Kidney (tissue), 13 donors: ENCODE measurements at regions not wholly inside any gene's neighbourhood (a gene's known extent, or its start where the extent isn't known, plus 50 kb on each side); places are given as distances from the start of the nearest gene placed in this dataset.
"Not testable (repeated sequence)": the region's sequence is repeated elsewhere in the genome, so short reads cannot be mapped to it uniquely, and the experiment has no call there.

Source experiments
- DNase-seq, 5 donors: peaks; one replicate each; pipeline ENCODE4 v3.0.0-alpha.2; 2013 to 2020
- FAIRE-seq: peaks from 2 replicates; lab custom pipeline; 2012; peaks lifted over from hg19 to GRCh38; lab: Jason Lieb, UNC
- H3K27ac ChIP-seq, 2 donors: one replicate each; pipeline ENCODE4 v1.7.0; 2013; ENCODE audit warnings: low read depth in 2 of 2, low read length in 2 of 2, inconsistent platforms in 1 of 2
- H3K27me3 ChIP-seq: one replicate; pipeline ENCODE4 v1.7.1; 2013; ENCODE audit warnings: low read length, inconsistent platforms; ENCODE audit not compliant: control insufficient read depth, insufficient read depth
- H3K36me3 ChIP-seq, 3 donors: one replicate each; pipeline versions ENCODE4 v1.7.0 to v1.7.1; 2013; ENCODE audit warnings: low read length in 3 of 3, control low read depth in 1 of 3, inconsistent platforms in 1 of 3; ENCODE audit not compliant: insufficient read depth in 3 of 3, control insufficient read depth in 2 of 3
- H3K4me1 ChIP-seq, 3 donors: one replicate each; pipeline versions ENCODE4 v1.7.0 to v1.7.1; 2013; ENCODE audit warnings: low read length in 3 of 3, inconsistent platforms in 1 of 3, low read depth in 1 of 3; ENCODE audit not compliant: control insufficient read depth in 2 of 3, insufficient read depth in 2 of 3
- H3K4me3 ChIP-seq, 3 donors: one replicate each; pipeline versions ENCODE4 v1.7.0 to v1.8.1; 2013; ENCODE audit warnings: low read length in 3 of 3, control low read depth in 1 of 3, inconsistent platforms in 1 of 3
- H3K9ac ChIP-seq, 3 donors: one replicate each; pipeline versions ENCODE4 v1.7.0 to v1.7.1; 2013; ENCODE audit warnings: low read length in 3 of 3, control low read depth in 1 of 3, inconsistent platforms in 1 of 3
- H3K9me3 ChIP-seq, 3 donors: one replicate each; pipeline versions ENCODE4 v1.7.0 to v1.7.1; 2013; ENCODE audit warnings: low read length in 3 of 3, control low read depth in 1 of 3, inconsistent platforms in 1 of 3; ENCODE audit not compliant: control insufficient read depth in 2 of 3, insufficient read depth in 1 of 3
- intact Hi-C: fragments of 100-400 bp; cut with DNase I; formaldehyde crosslinking; loops from one replicate; pipeline ENCODE4 v1.11.1; 2022
- TF ChIP-seq, protein P1 (sequence below): IDR thresholded peaks from 3 replicates; pipeline ENCODE4 v1.5.1; 2012; ENCODE audit warnings: mild to moderate bottlenecking, moderate library complexity, borderline replicate concordance; ENCODE audit not compliant: insufficient read depth; ENCODE audit errors: extremely low read depth
- donor health status: control.
- donor health status: control.
- donor health status: control.
- donor health status: control.
- donor health status: control.
- donor health status: DM: yes; HTN: yes; CAD: no.
- donor health status: Normal renal cell carcinoma (clear cell type).

DNA sequence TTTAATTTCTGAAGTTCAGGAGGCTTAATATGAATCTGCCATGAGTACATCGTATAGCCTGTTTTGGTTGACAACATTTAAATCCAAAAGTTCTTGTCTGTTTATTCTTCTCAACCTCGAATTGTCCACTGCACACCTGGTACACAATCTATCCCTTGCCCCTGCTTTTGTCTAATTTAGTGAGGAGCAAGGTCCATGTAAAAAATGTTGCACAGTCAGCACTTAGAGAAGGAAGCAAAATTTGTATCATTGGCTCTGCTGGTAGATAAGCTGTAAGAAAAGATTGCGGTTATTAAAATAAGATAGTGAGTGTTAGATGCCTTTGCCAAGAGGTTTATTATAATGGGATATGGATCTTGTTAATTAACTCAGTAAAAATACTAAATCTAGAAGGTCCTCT, 761.5 kb downstream of the RAPGEF2 start:
- FAIRE-seq = no peak
- intact Hi-C loops = no loop called here

DNA sequence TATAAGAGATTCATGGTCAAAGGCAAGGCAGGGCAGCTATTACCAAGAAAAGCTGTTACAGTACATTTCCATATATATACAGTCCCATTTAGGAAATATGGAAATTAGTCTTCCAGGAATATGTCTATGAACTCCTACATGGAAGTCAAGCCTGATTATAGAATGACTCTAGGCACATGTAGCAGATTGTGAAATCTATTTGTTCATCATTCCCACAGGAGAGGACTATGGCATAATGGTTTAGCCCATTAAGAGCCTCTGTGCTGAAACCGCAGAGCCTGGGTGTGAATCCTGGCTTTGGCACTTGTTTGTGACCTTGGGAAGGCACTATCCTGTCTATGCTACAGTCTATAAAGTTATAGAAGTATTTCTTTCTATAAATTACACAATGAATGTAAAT, 764.8 kb downstream of the RAPGEF2 start:
- no peak overlapping the region for H3K9ac ChIP-seq
- no peak overlapping the region for H3K27ac ChIP-seq
- no peaks in the 10 kb centered on the region for H3K36me3 ChIP-seq
- H3K27me3 ChIP-seq = no peaks in the 10 kb centered on the region
- FAIRE-seq = no peak
- intact Hi-C loops = no loop called here
- TF ChIP-seq, protein P1, sequence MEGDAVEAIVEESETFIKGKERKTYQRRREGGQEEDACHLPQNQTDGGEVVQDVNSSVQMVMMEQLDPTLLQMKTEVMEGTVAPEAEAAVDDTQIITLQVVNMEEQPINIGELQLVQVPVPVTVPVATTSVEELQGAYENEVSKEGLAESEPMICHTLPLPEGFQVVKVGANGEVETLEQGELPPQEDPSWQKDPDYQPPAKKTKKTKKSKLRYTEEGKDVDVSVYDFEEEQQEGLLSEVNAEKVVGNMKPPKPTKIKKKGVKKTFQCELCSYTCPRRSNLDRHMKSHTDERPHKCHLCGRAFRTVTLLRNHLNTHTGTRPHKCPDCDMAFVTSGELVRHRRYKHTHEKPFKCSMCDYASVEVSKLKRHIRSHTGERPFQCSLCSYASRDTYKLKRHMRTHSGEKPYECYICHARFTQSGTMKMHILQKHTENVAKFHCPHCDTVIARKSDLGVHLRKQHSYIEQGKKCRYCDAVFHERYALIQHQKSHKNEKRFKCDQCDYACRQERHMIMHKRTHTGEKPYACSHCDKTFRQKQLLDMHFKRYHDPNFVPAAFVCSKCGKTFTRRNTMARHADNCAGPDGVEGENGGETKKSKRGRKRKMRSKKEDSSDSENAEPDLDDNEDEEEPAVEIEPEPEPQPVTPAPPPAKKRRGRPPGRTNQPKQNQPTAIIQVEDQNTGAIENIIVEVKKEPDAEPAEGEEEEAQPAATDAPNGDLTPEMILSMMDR = no peak
- DNase-seq = no peak
- no peak overlapping the region for H3K4me3 ChIP-seq
- no peaks in the 10 kb centered on the region for H3K9me3 ChIP-seq
- no peaks in the 10 kb centered on the region for H3K4me1 ChIP-seq

More for the DNA sequence above, 761.5 kb downstream of the RAPGEF2 start:
- H3K27ac ChIP-seq = no peak overlapping the region
- H3K9me3 ChIP-seq = no peaks in the 10 kb centered on the region
- H3K4me1 ChIP-seq = no peaks in the 10 kb centered on the region
- no peaks in the 10 kb centered on the region for H3K27me3 ChIP-seq
- no peak overlapping the region for H3K9ac ChIP-seq
- no peaks in the 10 kb centered on the region for H3K36me3 ChIP-seq
- no peak for DNase-seq
- no peak overlapping the region for H3K4me3 ChIP-seq
- TF ChIP-seq, protein P1 = no peak

DNA sequence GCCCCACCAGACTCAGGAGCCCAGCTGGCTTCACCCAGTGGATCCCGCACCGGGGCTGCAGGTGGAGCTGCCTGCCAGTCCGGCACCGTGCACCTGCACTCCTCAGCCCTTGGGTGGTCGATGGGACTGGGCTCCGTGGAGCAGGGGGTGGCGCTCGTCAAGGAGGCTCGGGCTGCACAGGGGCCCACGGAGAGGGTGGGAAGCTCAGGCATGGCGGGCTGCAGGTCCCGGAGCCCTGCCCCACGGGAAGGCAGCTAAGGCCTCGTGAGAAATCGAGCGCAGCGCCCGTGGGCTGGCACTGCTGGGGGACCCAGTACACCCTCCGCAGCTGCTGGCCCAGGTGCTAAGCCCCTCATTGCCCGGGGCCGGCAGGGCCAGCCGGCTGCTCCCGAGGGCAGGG, 766.1 kb downstream of the RAPGEF2 start:
- H3K27ac ChIP-seq, FAIRE-seq, intact Hi-C loops, H3K4me1 ChIP-seq, H3K9ac ChIP-seq, H3K27me3 ChIP-seq, H3K36me3 ChIP-seq, DNase-seq, H3K4me3 ChIP-seq, H3K9me3 ChIP-seq: not testable (repeated sequence)

DNA sequence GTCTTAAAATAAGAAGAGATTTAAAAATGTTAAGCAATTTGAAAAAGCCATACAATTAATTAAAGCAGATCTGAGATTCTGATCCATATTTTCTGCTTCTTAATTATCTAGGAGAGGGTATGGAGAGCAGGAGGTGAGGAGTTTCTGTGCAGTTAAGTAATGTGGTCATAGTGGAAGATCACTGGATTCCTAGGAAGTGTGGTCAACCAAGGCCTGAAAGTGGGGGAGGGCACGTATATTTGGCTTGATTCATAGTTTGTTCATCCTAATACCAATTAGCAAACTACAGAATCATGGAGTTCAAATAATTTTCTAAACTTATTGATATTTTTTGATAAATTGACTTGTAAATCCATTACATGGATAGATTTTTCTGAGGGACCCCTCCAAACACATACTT, 768.3 kb downstream of the RAPGEF2 start:
- intact Hi-C loops = no loop called here
- Histone ChIP-seq H3K4me1 (no peaks in the 10 kb centered on the region), H3K9ac (no peak overlapping the region), H3K27ac (no peak overlapping the region), H3K9me3 (no peaks in the 10 kb centered on the region), H3K27me3 (no peaks in the 10 kb centered on the region), H3K36me3 (no peaks in the 10 kb centered on the region), H3K4me3 (no peak overlapping the region)
- TF ChIP-seq, protein P1 = no peak
- DNase-seq = no peak
- FAIRE-seq = no peak
